ENCODE measurements at regions not wholly inside any gene's neighbourhood (a gene's known extent, or its start where the extent isn't known, plus 50 kb on each side); places are given as distances from the start of the nearest gene placed in this dataset.

DNA sequence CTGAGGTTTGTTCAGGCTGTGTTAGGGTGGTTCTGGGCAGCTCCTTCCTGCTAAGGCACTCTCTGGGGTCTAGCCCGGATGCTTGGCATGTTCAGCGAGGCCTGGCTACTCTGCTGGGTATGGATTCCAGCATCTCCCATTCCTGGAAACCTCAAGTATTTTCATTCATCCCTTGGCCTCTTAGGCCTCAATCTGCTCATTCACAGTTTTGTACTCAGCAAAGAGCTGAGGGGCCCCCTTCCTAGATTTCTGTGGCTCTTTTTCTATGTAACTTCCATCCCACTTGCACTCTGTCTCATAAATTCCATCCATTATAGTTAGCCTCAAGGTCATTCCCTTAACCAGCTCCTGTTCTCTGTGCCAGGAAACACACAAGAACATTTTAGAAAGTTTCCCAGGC, 798.8 kb upstream of the HS6ST1 start:
- DNase-seq = no peak

- DNase-seq = no peak
Observed at GRCh38 chr2:129118296-129118695, 799.6 kb upstream of the HS6ST1 start.

- DNase-seq = no peak
Observed at GRCh38 chr2:129129087-129129486, 810.4 kb upstream of the HS6ST1 start.

- DNase-seq = no peak
Observed at GRCh38 chr2:129133692-129134641, 815.3 kb upstream of the HS6ST1 start.

DNA sequence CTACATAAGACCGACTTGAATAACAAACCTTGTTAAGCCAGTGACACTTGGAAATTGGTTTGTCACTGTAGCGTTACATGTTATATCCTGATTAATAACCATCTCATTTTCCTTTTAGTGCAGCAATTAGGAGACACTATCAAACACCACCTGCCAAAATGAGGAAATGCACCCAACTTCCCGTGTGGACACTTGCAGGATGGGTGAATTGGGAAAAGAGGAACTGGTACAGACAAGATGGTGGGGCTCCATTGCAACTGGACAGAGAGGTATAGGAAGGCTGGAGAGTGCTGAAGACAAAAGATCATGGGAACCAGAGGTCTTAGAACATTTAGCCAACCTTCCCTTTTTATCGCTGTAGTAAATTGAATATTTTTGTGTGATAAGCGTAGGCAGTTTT, 816.3 kb upstream of the HS6ST1 start:
- DNase-seq = no peak

DNA sequence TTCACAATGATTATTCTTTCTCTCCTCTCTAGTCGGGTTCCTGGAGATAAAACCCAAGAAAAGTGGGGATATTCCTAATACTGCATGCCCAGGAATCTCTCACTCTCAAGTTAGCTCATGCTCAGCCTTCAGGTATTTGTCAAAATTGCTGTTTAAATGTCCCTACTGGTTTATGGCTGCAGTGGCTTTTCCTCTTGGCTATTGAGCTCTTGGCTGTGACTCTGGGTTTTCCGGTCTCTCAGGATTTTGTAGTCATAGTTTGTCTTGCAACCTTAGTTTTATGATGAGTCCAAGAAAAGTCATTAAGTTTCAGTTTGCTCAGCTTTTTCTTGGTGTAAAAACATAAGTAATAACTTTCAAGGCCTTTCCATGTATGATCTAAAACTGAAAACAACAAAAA, 820.7 kb upstream of the HS6ST1 start:
- DNase-seq = no peak

- DNase-seq = no peak
Observed at GRCh38 chr2:129142465-129142864, 823.8 kb upstream of the HS6ST1 start.

GRCh38 chr2:129144082-129144791, 825.6 kb upstream of the HS6ST1 start:
- DNase-seq = no peak

GRCh38 chr2:129152514-129152913, 827.0 kb upstream of the RAB6C start:
- DNase-seq = no peak

- no peak for DNase-seq
Observed at GRCh38 chr2:129160879-129161278, 818.6 kb upstream of the RAB6C start.

- DNase-seq = no peak
Observed at GRCh38 chr2:129164220-129164949, 815.1 kb upstream of the RAB6C start.

GRCh38 chr2:129165006-129165405, 814.5 kb upstream of the RAB6C start:
- no peak for DNase-seq

- no peak for DNase-seq
Observed at GRCh38 chr2:129167456-129167855, 812.0 kb upstream of the RAB6C start.

DNA sequence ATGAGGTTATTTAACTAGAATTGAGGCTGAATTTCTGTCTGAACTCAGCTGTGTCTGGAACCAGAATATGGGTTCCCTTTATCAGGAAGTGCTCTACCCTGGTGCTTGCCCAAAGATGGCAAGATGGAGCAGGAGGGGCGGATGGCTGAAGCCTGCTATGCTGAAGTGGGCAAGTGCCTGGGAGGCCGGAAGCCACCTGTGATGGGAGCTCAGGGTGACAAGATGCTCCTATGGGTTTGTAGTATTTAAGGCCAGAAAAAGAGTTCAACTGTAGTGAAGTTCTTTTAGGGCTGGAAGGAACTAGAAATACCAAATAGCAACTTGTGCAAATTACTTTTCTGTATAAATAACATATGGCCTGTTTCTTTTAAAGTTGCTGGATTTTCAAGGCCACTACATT, 808.9 kb upstream of the RAB6C start:
- DNase-seq = no peak

DNA sequence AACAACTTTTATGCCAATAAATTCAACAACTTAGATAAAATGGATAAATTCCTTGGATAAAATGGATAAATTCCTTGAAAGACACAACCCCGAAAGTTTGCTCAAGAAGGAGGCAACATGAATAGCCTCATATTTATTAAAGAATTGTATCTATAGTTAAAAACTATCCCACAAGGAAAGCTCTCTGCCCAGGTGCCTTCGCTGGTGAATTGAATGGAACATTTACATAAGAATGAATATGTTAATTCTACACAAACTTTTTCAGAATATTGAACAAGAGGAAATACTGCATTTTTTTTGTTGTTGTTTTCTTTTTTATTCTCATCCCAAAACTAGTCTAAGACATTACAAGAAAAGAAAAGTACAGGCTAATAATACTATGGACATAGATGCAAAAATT, 805.3 kb upstream of the RAB6C start:
- no peak for DNase-seq

DNA sequence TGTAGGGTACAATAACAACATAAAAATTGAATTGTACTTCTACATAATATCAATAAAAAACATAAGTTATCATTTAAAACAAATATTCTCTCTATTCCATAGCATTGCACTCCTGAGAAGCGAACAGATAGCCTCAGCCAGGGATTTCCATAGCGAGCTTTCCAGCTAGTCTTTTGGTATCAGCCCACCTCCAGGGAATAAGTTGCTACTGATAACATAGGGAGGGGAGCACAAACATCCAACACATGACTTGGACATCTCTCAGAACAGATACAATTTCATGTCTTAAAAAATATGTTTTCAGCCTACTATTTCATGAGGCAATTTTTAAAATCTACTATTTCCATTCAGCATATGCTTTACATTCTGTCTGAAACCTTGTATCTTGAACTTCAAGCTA, 804.4 kb upstream of the RAB6C start:
- DNase-seq = no peak

DNA sequence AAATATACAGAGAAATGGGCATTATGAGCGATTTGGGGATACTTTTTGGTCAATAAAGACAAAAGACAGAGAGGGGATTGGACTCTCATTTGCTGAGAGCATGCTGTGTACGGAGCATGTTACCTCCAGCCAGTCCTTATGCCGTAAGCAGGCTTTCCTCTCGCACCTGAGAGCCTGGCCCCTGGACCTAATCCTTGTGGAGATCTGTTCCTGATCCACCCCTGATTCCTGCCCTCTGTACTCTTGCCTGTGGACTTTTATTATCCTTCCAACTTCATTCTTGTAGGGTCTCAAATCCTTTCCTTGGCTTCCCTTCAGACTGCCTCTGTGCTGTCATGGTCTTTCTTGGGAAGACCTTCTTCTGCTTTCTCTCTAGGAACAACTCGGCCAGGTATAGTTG, 803.1 kb upstream of the RAB6C start:
- no peak for DNase-seq

GRCh38 chr2:129178356-129178755, 801.1 kb upstream of the RAB6C start:
- no peak for DNase-seq

GRCh38 chr2:129179199-129179598, 800.3 kb upstream of the RAB6C start:
- no peak for DNase-seq

DNA sequence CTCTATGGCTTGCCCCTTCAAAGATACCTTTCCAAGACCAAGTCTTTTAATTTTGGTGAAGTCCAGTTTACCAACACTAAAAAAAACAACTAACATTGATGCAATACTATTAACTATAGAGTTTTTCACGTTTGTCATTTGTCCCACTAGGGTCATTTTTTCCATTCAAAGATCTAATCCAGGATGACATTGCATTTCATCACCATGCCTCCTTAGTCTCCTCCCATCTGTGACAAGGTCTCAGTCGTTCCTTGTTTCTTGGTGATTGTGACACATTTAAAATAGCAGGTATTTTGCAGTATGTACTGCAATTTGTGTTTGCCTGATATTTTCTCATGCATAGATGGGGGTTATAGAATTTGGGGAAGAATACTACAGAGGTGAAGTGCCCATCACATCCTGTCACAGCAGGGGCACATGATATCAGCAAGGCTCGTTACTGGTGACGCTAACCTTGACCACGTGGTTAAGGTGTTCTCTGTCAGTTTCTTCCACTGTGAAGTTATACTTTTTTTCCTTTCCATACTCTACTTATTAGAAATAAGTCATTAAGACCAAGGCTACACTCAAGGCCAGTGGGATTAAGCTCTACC, 799.2 kb upstream of the RAB6C start:
- no peak for DNase-seq

GRCh38 chr2:129181433-129181832, 798.0 kb upstream of the RAB6C start:
- DNase-seq = no peak

DNA sequence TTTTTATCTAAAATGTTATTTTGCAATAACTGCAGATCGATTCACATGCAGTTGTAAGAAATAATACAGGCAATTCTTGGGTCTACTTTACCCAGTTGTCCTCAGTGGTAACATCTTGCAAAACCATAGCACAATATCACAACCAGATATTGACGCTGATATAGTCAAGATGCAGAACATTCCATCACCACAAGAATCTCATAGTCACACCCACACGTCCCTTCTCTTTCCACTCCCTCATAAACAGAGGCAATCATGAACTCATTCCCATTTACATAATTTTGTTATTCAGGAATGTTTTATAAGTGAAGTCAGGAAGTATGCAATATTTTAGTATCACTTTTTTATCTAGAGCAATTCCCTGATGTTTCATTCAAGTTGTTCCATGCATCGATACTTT, 797.5 kb upstream of the RAB6C start:
- DNase-seq = no peak

GRCh38 chr2:129187343-129187742, 792.1 kb upstream of the RAB6C start:
- DNase-seq = no peak

Data from NCI-H510A treated with DMSO at 0.1 percent for 48 hours (cell line).